ENCODE measurements at regions not wholly inside any gene's neighbourhood (a gene's known extent, or its start where the extent isn't known, plus 50 kb on each side); places are given as distances from the start of the nearest gene placed in this dataset.

- no peak for DNase-seq (ENCODE audit: low spot score)
- Histone ChIP-seq H4K20me1 (ENCODE audit: insufficient read depth, low read length) (no peaks in the 10 kb centered on the region), H3K4me3 (ENCODE audit: low read depth, low read length, poor library complexity, severe bottlenecking) (no peak overlapping the region), H3K27ac (ENCODE audit: low read depth, low read length, poor library complexity, severe bottlenecking) (no peak overlapping the region), H3K4me2 (ENCODE audit: low read length) (no peak overlapping the region), H3K9me2 (ENCODE audit: insufficient read depth, low read length) (no peaks in the 10 kb centered on the region), H2AFZ (ENCODE audit: low read length) (no peak overlapping the region), H3K36me3 (ENCODE audit: insufficient read depth, low read length) (no peaks in the 10 kb centered on the region), H3K9me3 (ENCODE audit: low read length) (no peaks in the 10 kb centered on the region), H3K79me2 (ENCODE audit: insufficient read depth, low read depth, low read length) (no peaks in the 10 kb centered on the region), H3K4me1 (ENCODE audit: insufficient read depth, low read length, poor library complexity, severe bottlenecking) (no peaks in the 10 kb centered on the region)
- BruUV-seq (replicated peaks) = no TSS peak
- no peak for TF ChIP-seq EZH2phosphoT487 (IDR thresholded peaks at IDR 0.05; ENCODE audit: borderline replicate concordance, low read depth, low read length)
- no peak for TF ChIP-seq CTCF (conservative IDR thresholded peaks at IDR 0.05; ENCODE audit: low read length)
- ChIA-PET CTCF (ENCODE audit: unreplicated experiment) (no interaction called here), POLR2A (no interaction called here)
- intact Hi-C loops (cut with micrococcal nuclease; ENCODE audit: unreplicated experiment) = no loop called here
Measured at GRCh38 chr13:104466016-104466415, 1399.8 kb upstream of the SLC10A2 start.

- no TSS peak for BruUV-seq (replicated peaks)
- CTCF ChIA-PET (ENCODE audit: unreplicated experiment) = no interaction called here
- H3K4me2 ChIP-seq (ENCODE audit: low read length) = no peak overlapping the region
Measured at GRCh38 chr13:104461049-104461448, 1394.8 kb upstream of the SLC10A2 start.

More at GRCh38 chr13:104461049-104461448, 1394.8 kb upstream of the SLC10A2 start:
- no peak for TF ChIP-seq EZH2phosphoT487 (IDR thresholded peaks at IDR 0.05; ENCODE audit: borderline replicate concordance, low read depth, low read length)
- no peak for TF ChIP-seq CTCF (conservative IDR thresholded peaks at IDR 0.05; ENCODE audit: low read length)
- no peak for DNase-seq (ENCODE audit: low spot score)
- no peaks in the 10 kb centered on the region for H3K79me2 ChIP-seq (ENCODE audit: insufficient read depth, low read depth, low read length)
- H3K4me1 ChIP-seq (ENCODE audit: insufficient read depth, low read length, poor library complexity, severe bottlenecking) = no peaks in the 10 kb centered on the region
- no peak overlapping the region for H2AFZ ChIP-seq (ENCODE audit: low read length)
- H3K36me3 ChIP-seq (ENCODE audit: insufficient read depth, low read length) = no peaks in the 10 kb centered on the region
- no peak overlapping the region for H3K4me3 ChIP-seq (ENCODE audit: low read depth, low read length, poor library complexity, severe bottlenecking)
- H4K20me1 ChIP-seq (ENCODE audit: insufficient read depth, low read length) = no peaks in the 10 kb centered on the region
- intact Hi-C loops (cut with micrococcal nuclease; ENCODE audit: unreplicated experiment) = no loop called here
- H3K9me2 ChIP-seq (ENCODE audit: insufficient read depth, low read length) = no peaks in the 10 kb centered on the region
- H3K27ac ChIP-seq (ENCODE audit: low read depth, low read length, poor library complexity, severe bottlenecking) = no peak overlapping the region
- POLR2A ChIA-PET = interaction anchor here (0.6 to 0.7 kb wide), 2 partner anchors 61 to 191 kb away, joined by 4 to 7 read pairs; no protein-coding TSS in a partner anchor
- H3K9me3 ChIP-seq (ENCODE audit: low read length) = no peaks in the 10 kb centered on the region

Measured in OCI-LY7 (cell line).